SK-MEL-5 (cell line): ENCODE measurements at regions not wholly inside any gene's neighbourhood (a gene's known extent, or its start where the extent isn't known, plus 50 kb on each side); places are given as distances from the start of the nearest gene placed in this dataset.

Experiments
- DNase-seq: peaks from one replicate; pipeline ENCODE4 v3.0.0-alpha.2; 2016; ENCODE audit warnings: low read depth, low spot score
- in situ Hi-C: cut with HindIII; loops from 2 replicates; pipeline ENCODE4 v1.10.0; 2016; ENCODE audit warnings: low sequenced_read_pairs, high pct_unique_total_duplicates, low pct_unique_long_range_greater_than_20kb

DNA sequence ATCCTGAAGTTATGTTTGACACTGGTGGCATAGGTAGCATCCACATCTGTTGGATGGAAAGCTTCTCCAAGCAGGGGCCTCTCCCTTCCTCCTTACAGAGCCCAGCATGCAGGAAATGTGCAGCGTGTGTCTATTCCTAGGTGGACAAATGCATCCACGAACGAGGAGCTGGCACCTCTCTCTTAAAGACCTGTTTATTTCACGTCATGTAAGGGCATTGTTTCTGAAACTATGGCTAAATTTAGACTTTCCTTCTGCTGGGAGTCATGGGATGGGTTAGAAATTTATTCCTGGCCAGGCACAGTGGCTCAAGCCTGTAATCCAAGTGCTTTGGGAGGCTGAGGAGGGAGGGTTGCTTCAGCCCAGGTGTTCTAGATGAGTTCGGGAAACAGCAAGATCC, 208.4 kb upstream of the SVIL start:
- DNase-seq: no peak
- in situ Hi-C loops: no loop called here

DNA sequence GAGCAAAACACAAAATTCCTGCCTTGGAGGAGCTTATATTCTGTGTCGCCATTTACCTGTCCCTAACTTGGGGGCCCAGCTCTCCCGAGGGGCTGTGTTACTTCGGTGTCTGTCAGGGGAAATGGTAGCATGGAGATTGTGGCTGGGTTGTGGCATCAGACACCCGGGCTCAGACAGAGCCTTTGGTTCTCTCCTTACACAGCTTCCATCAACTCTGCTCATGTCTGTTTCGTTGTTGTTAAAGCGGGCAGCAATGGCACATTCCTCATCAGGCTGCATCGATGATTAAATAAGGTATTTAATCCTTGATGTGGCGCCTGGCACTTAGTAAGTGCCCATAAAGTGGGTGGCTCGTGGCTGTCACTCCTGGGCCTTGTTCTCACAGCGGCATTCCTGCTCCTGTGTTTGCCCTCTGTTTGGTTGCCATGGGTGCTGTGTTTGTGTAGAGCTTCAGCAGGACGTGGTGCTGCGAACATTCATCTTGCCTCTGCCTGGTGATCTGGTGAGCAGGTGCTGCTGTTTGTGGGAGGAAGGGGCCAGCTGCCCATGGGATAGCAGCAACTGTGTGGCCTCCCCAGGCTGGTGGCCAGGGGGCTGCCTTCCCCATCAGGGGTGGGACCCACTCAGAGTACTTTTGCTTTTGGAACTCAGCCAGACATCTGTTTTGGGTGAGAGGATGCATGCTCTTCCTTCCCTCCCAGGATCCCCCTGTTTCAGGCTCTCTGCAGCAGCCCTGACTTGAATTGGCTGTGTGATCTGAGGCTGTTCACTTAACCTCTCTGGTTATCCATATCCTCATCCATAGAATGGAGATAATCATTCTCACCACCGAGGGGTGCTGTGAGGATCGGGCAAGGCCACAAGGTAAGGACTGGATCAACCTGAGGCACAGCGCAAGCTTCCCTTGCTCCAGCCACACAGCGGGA, 207.2 kb upstream of the SVIL start:
- DNase-seq: no peak
- in situ Hi-C loops: no loop called here

DNA sequence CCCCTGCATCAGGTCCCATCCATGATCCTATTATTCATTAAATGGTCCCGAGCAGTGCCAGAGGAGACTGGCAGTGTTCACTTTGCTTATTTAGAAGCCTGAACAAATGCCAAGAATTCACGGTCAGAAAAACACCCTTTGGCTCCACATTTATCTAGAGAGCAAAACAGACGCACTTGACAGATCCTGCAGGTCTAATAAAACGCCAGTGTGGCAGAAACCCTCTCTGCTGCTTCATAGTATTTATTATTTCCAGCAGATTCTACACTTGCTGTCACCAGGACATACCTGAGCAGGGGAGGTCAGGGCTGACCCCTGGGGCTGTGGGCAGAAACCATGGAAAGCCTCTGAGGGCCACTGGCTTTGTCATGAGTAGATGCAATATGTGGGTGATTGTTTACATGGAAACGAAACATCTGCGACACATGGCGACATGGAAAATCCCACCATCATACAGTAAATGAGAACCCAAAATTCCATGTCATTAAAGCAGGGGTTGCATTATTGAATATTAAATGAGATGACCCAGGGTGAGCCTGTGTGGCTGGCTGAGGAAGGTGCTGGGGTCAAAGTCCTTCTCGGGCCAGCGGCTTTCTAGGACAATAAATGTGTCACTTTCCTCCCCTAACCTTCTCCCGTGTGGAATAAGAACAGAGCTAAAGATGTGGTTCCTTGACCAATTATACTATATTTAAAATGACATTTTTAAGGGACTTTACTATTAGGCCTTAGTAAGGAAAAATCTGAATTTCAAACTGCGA, 205.9 kb upstream of the SVIL start:
- DNase-seq: no peak
- in situ Hi-C loops: no loop called here

DNA sequence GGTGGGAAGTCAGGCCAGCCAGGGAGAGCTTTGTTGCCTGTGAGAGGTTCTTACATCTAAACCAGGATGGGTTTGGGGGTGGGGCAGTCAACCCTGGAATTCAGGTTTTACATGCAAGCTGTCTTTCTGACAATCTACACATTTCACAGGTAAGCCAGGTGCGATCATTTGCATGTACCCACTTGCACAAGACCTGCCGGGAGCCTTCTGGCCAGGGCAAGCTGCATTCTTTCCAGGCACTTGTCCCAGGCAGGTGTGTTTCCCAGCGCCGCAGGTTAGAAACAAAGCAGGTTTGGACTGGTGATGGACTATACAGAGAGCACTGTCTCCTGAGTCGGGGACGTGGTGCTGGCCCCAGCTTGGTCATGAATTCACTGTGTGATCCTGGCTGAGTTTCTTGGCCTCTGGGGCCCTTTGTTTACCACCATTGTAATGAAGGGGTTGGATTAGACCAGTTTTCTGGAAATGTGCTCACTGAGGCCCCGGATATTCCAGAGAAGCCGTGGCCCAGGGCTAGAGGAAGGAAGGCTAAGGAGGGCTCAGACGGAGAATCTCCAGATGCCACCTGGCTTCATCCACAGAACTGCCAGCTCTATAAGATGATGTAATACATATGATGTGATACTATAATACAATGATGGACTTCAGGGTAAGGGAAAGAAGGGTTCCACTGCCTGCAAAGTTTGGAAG, 205.2 kb upstream of the SVIL start:
- no peak for DNase-seq
- in situ Hi-C loops: no loop called here

DNA sequence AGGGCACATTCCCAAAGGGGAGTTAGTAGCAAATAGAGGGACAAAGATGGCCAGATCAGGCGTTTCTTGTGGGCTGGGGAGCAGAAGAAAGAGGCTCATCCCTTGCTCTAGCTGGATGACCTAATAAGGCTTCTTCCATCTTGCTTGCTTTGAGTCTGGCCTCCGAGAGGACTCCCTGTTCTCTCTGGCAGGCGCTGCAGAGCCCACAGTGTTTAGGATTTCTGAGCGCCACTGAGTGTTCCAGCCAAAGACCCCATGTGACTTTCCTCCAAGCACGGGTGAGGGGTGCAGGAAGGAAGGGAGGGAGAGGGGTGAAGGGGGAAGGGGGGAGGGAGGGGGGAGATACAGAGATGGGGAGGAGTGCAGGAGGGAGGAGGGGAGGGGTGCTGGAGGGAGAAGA, 203.8 kb upstream of the SVIL start:
- in situ Hi-C loops: no loop called here
- no peak for DNase-seq

DNA sequence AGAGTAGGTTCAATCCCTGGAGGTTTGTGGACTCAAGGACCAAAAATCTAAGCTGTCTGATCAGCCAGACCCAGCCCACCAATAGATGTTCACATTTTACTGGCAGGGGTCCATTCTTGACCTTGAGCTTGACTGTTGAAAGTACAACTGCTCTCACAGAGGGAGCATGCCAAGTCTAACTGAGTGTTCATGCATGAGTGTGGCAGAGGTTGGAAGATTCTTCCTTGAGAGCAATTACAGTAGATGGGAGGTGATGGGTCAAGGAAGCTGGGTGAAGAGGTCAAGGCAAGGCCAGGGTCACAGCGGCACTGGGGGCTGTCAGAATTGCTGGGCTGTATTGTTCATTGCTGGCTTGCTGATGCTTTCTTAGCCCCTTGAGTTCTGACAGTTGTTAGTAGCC, 202.8 kb upstream of the SVIL start:
- no peak for DNase-seq
- in situ Hi-C loops: no loop called here

DNA sequence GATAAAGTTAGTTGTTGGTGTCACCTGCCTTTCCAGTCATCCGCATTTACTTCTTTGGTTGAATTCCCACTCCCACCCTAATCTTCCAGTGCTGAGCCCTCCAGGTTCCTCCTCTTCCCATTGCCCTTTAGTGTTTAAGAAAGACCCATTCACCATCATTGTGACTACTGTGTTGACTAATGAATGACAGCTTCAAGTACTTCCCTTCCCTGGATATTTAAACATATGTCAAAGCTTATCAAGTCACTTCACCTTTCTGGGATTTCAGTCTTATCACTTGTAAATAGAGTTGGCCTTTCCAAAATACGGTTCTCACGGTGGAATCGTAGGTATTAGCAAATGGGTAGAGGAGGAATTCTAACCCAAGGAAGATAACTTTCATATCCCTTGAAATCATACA, 201.6 kb upstream of the SVIL start:
- DNase-seq: no peak
- in situ Hi-C loops: no loop called here

DNA sequence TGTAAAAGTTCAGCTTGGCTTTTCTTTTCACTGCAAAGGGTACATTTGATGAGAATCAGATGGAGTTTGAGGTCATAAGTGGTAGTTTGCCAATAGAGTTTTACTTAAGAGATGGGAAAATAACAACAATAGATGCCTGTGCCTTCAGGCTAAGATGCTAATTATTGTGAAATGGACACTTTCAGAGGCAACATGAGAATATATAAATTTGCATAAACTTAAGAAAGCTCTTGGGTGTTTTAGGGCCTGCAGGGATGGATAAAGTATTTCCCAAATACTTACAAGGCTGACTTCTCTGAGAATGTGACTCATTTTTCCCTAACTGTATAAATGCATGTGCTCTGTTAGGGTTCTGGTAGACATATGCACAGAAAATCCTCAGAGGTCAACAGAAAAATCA, 200.3 kb upstream of the SVIL start:
- no peak for DNase-seq
- in situ Hi-C loops: no loop called here

DNA sequence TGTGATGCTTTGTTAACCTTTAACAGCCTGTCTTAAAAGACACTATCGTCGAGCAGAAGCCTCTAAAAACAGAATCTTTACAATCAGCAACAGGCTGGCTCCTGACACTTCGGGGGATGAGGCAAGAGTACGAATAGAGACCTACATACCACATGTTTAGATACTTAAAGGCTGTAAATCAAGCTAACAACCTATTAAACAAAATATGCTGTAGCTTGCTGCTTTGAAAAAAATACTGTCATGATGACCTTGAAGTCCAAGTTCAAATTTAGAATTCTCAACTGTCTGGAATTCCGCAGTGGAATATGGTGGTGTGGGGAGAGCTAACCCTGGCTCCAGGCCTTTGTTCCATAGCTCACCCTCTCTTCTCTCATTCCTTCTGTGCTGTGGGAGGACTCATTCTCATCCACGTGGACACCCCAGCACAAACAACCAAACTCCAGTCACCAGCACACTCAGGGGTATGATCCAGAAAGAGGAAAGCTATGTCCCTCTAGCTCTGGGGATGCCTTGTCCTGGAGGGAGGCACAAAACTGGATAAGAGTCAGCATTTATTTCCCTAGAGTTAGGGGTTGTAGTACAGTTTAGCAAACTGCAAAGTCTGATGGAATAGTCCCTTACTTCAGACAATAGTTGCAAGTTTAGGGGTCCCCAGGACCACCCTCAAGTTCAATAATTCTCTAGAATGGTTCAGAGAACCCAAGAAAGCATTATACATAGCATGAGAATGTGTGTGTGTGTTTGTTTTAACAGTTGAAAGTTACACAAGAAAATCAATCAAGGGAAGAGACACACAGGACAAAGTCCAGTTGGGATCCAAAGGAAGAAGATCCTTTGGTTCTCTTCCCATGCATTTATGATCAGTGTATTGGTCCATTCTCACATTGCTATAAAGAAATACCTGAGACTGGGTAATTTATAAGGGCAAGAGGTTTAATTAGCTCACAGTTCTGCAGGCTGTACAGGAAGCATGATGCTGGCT, 196.1 kb upstream of the SVIL start:
- no peak for DNase-seq
- in situ Hi-C loops: no loop called here

DNA sequence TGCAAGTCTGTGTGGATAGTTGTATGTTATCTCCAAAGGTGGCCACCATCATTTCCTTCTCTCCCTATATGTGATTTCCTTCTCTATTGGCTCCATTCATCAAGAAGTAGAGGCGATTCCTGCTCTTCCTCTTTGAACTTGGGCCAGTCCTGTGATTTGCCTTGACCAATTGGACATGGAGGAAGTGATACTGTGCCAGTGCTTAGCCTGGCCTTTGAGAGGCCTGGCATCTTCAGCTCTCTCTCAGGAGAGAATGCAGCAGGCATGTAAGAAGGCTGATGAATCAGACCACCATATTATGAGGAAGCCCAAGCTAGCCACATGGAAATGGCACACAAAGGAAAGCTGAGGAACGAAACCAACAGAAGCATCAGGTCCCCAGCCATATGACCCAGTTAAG, 195.0 kb upstream of the SVIL start:
- in situ Hi-C loops: no loop called here

DNA sequence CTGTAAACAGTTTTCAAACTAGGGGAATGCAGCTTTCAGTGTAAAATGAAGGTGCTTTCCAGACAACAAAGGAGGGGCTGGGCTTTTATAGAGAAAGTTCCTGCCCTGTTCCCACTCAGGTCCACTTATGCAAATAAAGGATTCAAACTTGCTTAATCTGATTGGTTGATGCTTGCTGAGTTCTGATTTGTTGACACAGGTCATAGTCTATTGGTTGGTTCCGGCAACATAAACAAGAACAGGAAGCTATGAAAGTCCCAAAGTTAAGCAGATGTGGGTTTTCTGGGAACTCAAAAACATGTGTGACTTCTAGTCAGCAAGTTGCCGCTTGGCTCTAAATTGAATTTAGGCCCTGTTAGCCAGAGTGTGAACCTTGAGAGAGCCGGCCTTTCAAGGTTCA, 194.2 kb upstream of the SVIL start:
- in situ Hi-C loops: no loop called here
- DNase-seq: no peak

More for the DNA sequence above, 195.0 kb upstream of the SVIL start:
- no peak for DNase-seq

DNA sequence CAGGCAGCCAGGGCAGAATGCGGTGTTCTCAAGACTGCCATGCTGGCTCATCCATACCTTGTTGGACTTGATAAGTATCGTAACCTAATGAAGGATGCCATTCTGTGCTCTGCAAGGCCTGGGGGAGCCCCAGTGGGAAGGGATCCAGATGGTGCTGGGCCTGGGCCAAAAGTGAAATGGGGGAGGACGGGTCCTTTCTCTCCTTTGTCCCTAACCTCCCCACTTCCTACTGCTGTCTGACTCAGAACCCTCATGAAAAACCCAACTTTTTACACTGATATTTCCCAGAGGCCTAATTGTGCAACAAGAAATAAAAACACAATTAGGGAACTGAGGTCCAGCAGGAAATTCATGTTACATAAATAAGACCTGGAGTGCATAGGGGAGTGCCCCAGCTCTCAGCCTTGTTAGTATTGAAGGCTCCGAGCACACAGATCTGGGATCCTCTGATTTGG, 193.7 kb upstream of the SVIL start:
- in situ Hi-C loops: no loop called here
- DNase-seq: no peak

DNA sequence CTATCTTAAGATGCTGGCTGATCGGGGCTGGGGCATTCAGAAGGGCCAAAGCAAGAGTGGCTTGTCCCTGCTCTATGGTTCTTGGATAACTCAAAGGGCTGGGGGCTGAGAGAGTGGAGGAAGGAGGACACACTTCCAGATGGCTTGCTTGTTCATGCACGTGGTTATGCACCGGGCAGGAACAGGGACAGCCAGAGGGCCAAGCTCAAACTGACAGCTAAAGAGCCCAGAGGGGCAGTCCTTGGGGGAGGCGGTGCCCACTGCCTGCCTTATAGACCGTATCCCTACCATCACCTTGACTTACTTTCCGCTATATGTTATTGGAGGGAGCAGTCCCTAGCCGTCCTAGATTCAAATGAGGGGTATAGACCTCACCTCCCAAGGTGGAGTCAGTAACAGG, 192.7 kb upstream of the SVIL start:
- no peak for DNase-seq
- in situ Hi-C loops: no loop called here

DNA sequence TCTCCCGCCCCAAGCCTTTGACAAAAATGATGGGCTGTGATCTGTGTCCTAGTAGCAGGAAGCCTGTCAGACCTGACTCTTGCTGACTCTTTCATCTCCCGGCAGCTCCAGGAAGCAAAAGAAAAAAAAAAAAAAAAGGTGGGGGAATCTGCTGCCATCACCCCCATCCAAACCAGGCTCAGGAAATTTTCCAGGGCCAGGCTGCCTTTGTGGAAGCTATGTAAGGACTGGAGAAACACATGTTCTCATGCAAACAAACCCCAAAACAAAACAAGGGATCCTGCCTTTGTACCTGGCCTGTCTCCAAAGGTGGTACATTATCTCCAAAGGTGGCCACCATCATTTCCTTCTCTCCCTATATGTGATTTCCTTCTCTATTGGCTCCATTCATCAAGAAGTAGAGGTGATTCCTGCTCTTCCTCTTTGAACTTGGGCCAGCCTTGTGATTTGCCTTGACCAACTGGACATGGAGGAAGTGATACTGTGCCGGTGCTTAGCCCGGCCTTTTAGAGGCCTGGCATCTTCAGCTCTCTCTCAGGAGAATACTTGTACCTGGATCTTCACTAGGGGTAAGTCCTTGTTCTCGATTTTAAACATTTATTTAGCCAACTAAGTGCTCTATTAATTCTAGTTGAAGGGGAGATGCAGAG, 192.2 kb upstream of the SVIL start:
- no peak for DNase-seq
- in situ Hi-C loops: no loop called here

DNA sequence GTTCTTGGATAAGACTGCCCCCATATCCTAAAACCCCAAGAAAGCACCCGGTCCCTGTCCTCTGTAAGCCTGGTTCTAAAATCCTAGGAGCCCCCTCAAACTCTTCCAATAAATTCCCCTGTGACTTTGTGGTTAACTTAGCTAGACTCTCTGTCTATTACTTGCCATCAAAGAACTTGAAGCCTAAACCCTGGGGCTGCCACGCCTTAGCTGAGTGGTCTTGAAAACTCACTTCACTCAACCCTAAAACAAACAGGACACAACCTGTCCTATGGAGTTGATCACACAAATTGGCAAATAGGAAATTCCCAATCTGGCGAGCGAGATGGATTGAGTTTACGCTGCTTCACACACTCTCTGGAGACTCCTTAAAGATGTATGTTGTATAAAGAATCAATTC, 191.4 kb upstream of the SVIL start:
- no peak for DNase-seq
- in situ Hi-C loops: no loop called here

DNA sequence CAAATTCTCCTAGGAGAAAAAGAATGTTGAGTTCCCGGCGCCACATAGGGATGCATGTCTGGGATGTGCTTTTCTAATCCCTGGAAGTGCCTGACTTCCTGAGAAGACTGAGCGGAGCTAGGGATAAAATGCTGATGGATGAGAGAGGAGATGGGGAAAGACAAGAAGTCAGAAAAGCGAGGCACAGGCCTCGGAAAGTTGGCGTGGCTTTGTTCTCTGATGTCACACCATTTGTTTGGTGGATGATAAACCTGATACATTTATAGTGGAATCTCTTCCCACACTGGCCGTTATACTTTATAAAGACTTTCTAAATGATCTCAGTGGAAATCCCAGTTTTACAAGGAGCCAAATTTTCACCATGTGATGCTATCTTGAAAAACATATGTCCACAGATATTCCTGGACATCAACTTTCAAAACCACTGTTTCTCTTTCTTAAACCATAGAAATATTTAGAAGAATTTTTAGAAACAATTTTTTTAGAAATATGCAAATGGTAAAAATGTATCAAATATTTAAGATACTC, 188.8 kb upstream of the SVIL start:
- in situ Hi-C loops: no loop called here
- DNase-seq: no peak
